ENCODE measurements at regions not wholly inside any gene's neighbourhood (a gene's known extent, or its start where the extent isn't known, plus 50 kb on each side); places are given as distances from the start of the nearest gene placed in this dataset.
A peak's percentile ranks its signal among the peaks of the same experiment; 100 is the strongest.

- TF ChIP-seq CTCF (IDR thresholded peaks at IDR 0.05) (no peak), POLR2A (IDR thresholded peaks at IDR 0.05) (no peak), EP300 (IDR thresholded peaks at IDR 0.05) (no peak)
- peaks cover 0 to 45% (median 0%) of the 10 kb centered on the region in 3 donors for H3K36me3 ChIP-seq
- no peak overlapping the region for H3K27ac ChIP-seq
- no peaks in the 10 kb centered on the region for H3K27me3 ChIP-seq
- H3K9me3 ChIP-seq, result no peaks in the 10 kb centered on the region
- WGBS, 2 donors, result 48 to 53% methylated on average over 1 of the region's 1 CpG
- H3K4me1 ChIP-seq, result peaks cover 0 to 7% (median 0%) of the 10 kb centered on the region in 4 donors
- no peak overlapping the region for H3K4me3 ChIP-seq
- no peak for DNase-seq (ENCODE audit: low spot score in 2 of 2)
These were observed 165.6 kb downstream of the SIPA1L2 start for GRCh38 chr1:232464325-232464724.

- no peak overlapping the region for H3K27ac ChIP-seq
- no peak overlapping the region for H3K4me3 ChIP-seq
- no peak for TF ChIP-seq CTCF (IDR thresholded peaks at IDR 0.05)
- TF ChIP-seq POLR2A (IDR thresholded peaks at IDR 0.05), result no peak
- no peak for TF ChIP-seq EP300 (IDR thresholded peaks at IDR 0.05)
- 46 to 57% methylated on average over 3 of the region's 3 CpGs for WGBS, 2 donors
- peaks cover 0 to 41% (median 0%) of the 10 kb centered on the region in 3 donors for H3K36me3 ChIP-seq
- H3K9me3 ChIP-seq, result no peaks in the 10 kb centered on the region
- no peaks in the 10 kb centered on the region for H3K27me3 ChIP-seq
- no peak for DNase-seq (ENCODE audit: low spot score in 2 of 2)
- peaks cover 0 to 15% (median 0%) of the 10 kb centered on the region in 4 donors for H3K4me1 ChIP-seq
These were observed 166.7 kb downstream of the SIPA1L2 start for GRCh38 chr1:232463225-232463624.

GRCh38 chr1:232462213-232462612 lies 167.7 kb downstream of the SIPA1L2 start:
- Histone ChIP-seq H3K27me3 (no peaks in the 10 kb centered on the region), H3K4me1 (peaks cover 0 to 22% (median 0%) of the 10 kb centered on the region in 4 donors), H3K4me3 (no peak overlapping the region), H3K9me3 (no peaks in the 10 kb centered on the region), H3K36me3 (peaks cover 0 to 31% (median 0%) of the 10 kb centered on the region in 3 donors), H3K27ac (no peak overlapping the region)
- no peak for TF ChIP-seq EP300 (IDR thresholded peaks at IDR 0.05)
- no peak for TF ChIP-seq POLR2A (IDR thresholded peaks at IDR 0.05)
- TF ChIP-seq CTCF (IDR thresholded peaks at IDR 0.05), result no peak
- no peak for DNase-seq (ENCODE audit: low spot score in 2 of 2)
- 69 to 71% methylated on average over 4 of the region's 4 CpGs for WGBS, 2 donors

- Histone ChIP-seq H3K4me1 (peaks cover 0 to 28% (median 0%) of the 10 kb centered on the region in 4 donors), H3K4me3 (no peak overlapping the region), H3K27me3 (no peaks in the 10 kb centered on the region), H3K27ac (no peak overlapping the region), H3K9me3 (no peaks in the 10 kb centered on the region), H3K36me3 (peaks cover 0 to 13% (median 0%) of the 10 kb centered on the region in 3 donors)
- TF ChIP-seq CTCF (IDR thresholded peaks at IDR 0.05) (no peak), EP300 (IDR thresholded peaks at IDR 0.05) (no peak), POLR2A (IDR thresholded peaks at IDR 0.05) (no peak)
- no peak for DNase-seq (ENCODE audit: low spot score in 2 of 2)
- 54 to 77% methylated on average over 3 of the region's 3 CpGs for WGBS, 2 donors
These were observed 170.1 kb downstream of the SIPA1L2 start for GRCh38 chr1:232459826-232460225.

GRCh38 chr1:232459087-232459486 lies 170.8 kb downstream of the SIPA1L2 start:
- 70 to 74% methylated on average over 4 of the region's 4 CpGs for WGBS, 2 donors
- H3K36me3 ChIP-seq, result peaks cover 0 to 10% (median 0%) of the 10 kb centered on the region in 3 donors
- H3K27ac ChIP-seq, result peak overlapping the region in 1 of 4 donors; percentile 11
- DNase-seq (ENCODE audit: low spot score in 2 of 2), result no peak
- no peaks in the 10 kb centered on the region for H3K27me3 ChIP-seq
- H3K9me3 ChIP-seq, result no peaks in the 10 kb centered on the region
- peaks cover 0 to 31% (median 0%) of the 10 kb centered on the region in 4 donors for H3K4me1 ChIP-seq
- no peak overlapping the region for H3K4me3 ChIP-seq
- TF ChIP-seq CTCF (IDR thresholded peaks at IDR 0.05) (no peak), POLR2A (IDR thresholded peaks at IDR 0.05) (no peak), EP300 (IDR thresholded peaks at IDR 0.05) (no peak)
